Esophagus squamous epithelium (tissue), 4 donors: ENCODE measurements at regions not wholly inside any gene's neighbourhood (a gene's known extent, or its start where the extent isn't known, plus 50 kb on each side); places are given as distances from the start of the nearest gene placed in this dataset.

ENCODE experiments used
- POLR2A ChIP-seq, 4 donors: fragments of 450-650 bp; IDR thresholded peaks; one replicate each; pipeline ENCODE4 v1.6.1; 2017; ENCODE audit warnings: antibody characterized with exemption in 4 of 4, mild to moderate bottlenecking in 4 of 4, moderate library complexity in 3 of 4
- TF ChIP-seq, protein P1 (sequence below), 6 experiments: fragments of 450-650 bp in 4 of 6; fragments of 200-600 bp in 2 of 6; sonication (generic) in 2 of 6; IDR thresholded peaks; one replicate each; pipeline ENCODE4 v1.5.1; 2016 to 2019; ENCODE audit warnings: antibody characterized with exemption in 6 of 6, mild to moderate bottlenecking in 4 of 6, moderate library complexity in 4 of 6

DNA sequence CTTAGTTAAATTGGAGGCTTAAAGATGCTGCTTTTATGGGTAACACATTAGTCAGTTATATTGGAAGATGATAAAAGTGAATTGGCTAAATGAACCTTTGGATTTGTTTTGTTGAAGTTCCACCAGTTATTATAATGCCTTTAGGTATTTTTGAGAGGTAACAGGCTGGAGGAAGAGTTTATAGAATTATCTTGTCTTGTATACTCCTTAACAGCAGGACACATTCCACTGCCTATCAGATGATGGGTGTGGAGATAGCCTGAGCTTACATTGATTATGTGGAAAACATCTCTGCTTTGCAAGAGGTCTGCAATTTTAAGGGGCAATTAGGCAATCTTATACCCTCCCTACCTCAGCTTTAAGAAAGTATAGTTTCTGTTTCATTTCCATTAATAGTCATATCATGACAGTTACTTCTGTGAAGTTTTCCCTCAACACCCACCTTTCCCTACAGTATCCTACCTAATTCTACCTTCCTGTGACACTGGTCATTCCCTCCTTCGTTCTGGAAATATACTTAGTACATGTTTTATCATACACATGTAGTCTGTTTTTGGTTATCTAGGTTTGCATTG, 403.7 kb upstream of the SPRED2 start:
- TF ChIP-seq, protein P1, sequence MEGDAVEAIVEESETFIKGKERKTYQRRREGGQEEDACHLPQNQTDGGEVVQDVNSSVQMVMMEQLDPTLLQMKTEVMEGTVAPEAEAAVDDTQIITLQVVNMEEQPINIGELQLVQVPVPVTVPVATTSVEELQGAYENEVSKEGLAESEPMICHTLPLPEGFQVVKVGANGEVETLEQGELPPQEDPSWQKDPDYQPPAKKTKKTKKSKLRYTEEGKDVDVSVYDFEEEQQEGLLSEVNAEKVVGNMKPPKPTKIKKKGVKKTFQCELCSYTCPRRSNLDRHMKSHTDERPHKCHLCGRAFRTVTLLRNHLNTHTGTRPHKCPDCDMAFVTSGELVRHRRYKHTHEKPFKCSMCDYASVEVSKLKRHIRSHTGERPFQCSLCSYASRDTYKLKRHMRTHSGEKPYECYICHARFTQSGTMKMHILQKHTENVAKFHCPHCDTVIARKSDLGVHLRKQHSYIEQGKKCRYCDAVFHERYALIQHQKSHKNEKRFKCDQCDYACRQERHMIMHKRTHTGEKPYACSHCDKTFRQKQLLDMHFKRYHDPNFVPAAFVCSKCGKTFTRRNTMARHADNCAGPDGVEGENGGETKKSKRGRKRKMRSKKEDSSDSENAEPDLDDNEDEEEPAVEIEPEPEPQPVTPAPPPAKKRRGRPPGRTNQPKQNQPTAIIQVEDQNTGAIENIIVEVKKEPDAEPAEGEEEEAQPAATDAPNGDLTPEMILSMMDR (IDR thresholded peaks at IDR 0.05) = no peak
- TF ChIP-seq POLR2A (IDR thresholded peaks at IDR 0.05) = no peak
